BJ (cell line): ENCODE measurements at regions not wholly inside any gene's neighbourhood (a gene's known extent, or its start where the extent isn't known, plus 50 kb on each side); places are given as distances from the start of the nearest gene placed in this dataset.

ENCODE experiments used
- CTCF ChIA-PET: fragments of 350-600 bp; formaldehyde crosslinking; extraction: SDS; loops from one replicate; lab custom pipeline; 2021; ENCODE audit warnings: antibody characterized with exemption, inconsistent platforms; lab: Yijun Ruan, JAX
- POLR2A ChIA-PET: fragments of 300-600 bp; sonication (Branson Sonifier 250); formaldehyde crosslinking; extraction: SDS; loops from one replicate; lab custom pipeline; 2021; ENCODE audit warnings: antibody characterized with exemption; lab: Charles Lee
- DNase-seq: peaks from one replicate; pipeline ENCODE4 v3.0.0-alpha.2; 2011; ENCODE audit warnings: low read depth
- H3K27me3 ChIP-seq: 2 replicates; pipeline ENCODE4 v1.6.0; 2011; ENCODE audit warnings: low read length; ENCODE audit not compliant: control insufficient read depth, insufficient read depth
- H3K36me3 ChIP-seq: 2 replicates; pipeline ENCODE4 v1.5.1; 2011; ENCODE audit warnings: low read length; ENCODE audit not compliant: control insufficient read depth, insufficient read depth
- H3K4me3 ChIP-seq: 2 replicates; pipeline ENCODE4 v1.5.1; 2011; ENCODE audit warnings: low read depth, mild to moderate bottlenecking, control low read depth, low read length
- TF ChIP-seq, protein P1 (sequence below): IDR thresholded peaks from 2 replicates; pipeline ENCODE4 v1.5.1; 2011; ENCODE audit warnings: low read depth, mild to moderate bottlenecking, control low read depth, inconsistent platforms, low read length, moderate library complexity; ENCODE audit not compliant: insufficient read depth

DNA sequence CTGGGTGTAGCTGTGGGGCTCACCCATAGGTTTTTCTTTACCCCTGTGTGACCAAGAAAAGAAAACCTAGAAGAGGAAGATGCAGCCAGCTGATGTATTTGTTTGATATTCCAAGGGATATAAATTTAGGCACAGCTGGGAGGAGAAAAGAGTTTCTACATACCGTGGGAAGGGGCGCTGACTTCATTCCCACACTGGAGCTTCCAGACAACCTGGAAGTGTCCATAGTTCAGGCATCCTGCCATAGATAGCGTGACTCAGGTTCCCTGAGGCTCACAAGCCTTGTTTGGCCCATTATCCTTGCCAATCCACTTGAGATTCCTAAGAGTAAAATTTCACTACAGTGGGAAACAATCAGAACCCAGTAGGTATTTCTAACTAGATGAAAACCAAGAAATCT is 371.7 kb upstream of the NRP1 start:
- Histone ChIP-seq H3K27me3 (no peaks in the 10 kb centered on the region), H3K36me3 (no peaks in the 10 kb centered on the region), H3K4me3 (no peak overlapping the region)
- TF ChIP-seq, protein P1, sequence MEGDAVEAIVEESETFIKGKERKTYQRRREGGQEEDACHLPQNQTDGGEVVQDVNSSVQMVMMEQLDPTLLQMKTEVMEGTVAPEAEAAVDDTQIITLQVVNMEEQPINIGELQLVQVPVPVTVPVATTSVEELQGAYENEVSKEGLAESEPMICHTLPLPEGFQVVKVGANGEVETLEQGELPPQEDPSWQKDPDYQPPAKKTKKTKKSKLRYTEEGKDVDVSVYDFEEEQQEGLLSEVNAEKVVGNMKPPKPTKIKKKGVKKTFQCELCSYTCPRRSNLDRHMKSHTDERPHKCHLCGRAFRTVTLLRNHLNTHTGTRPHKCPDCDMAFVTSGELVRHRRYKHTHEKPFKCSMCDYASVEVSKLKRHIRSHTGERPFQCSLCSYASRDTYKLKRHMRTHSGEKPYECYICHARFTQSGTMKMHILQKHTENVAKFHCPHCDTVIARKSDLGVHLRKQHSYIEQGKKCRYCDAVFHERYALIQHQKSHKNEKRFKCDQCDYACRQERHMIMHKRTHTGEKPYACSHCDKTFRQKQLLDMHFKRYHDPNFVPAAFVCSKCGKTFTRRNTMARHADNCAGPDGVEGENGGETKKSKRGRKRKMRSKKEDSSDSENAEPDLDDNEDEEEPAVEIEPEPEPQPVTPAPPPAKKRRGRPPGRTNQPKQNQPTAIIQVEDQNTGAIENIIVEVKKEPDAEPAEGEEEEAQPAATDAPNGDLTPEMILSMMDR, result no peak
- ChIA-PET POLR2A (no interaction called here), CTCF (no interaction called here)
- DNase-seq, result peak; percentile 80

DNA sequence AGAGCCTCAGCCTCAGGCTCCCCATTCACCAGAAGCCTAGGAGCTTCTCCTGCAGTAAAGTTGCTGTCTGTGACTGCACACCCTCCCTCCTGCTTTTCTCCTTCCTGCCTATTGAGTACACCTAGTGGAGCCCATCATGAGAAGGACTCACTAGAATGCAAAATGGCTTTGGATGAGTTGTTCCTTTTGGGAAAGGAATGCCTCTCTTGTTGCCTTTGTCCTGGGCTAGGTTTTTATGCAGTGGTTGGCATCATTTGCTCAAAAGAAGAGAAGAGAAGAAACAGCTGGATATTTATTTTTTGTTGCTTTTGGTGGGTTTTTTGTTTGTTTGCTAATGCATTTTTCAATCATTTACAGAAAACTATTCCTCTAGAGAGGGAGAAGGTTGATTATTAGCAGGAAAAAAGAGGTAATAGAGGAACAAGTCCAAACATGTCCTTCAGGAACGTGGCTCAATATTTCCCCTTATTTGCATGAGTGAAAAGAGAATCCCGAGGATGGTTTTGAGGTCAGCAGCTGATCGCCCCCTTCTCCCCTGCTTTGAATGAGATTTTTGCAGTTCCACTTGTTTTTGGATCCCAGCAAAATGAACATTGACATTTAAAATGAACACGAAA is 369.9 kb upstream of the NRP1 start:
- H3K27me3 ChIP-seq, result no peaks in the 10 kb centered on the region
- CTCF ChIA-PET, result interaction anchor here (1.4 kb wide), 1 partner anchor 373 kb away, joined by 4 read pairs; no protein-coding TSS in a partner anchor
- no peak for DNase-seq
- H3K4me3 ChIP-seq, result no peak overlapping the region
- TF ChIP-seq, protein P1, result no peak
- POLR2A ChIA-PET, result no interaction called here
- H3K36me3 ChIP-seq, result no peaks in the 10 kb centered on the region

DNA sequence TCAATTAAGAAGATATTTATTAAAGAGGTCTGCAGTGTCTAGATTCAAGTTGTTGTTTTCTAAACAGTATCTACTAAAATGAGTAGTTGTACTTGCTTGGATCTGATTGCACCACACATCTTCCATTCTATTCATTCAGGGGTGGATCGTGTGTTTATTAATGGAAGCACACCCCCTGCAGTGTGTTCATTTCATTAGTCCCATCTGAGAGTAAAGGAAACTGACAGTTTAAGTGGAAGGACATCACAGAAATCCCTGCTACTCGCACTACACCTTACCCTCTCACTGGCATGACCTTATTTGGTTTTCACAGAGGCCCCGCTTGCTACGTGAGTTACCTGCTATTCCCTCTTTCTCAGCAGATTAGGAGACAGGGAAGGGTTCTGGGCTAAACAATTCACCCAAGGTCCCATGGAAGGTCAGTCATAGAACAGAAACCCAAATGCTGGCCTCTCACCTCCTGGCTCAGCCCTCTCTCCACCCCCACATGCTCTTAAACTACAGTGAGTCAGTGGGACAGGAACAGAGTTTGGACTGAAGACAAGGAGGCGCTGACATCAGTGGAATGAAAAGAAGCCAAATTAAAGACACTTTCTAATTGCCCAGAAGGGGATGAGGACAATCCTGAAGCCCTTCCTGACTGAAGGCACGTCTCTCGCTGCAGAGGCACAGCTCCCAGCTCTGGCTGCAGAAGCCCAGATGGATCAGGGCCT is 369.2 kb upstream of the NRP1 start:
- TF ChIP-seq, protein P1, result no peak
- H3K27me3 ChIP-seq, result no peaks in the 10 kb centered on the region
- ChIA-PET POLR2A (interaction anchor here (0.5 kb wide), 1 partner anchor 1004 kb away, joined by 3 read pairs; no protein-coding TSS in a partner anchor), CTCF (no interaction called here)
- H3K36me3 ChIP-seq, result no peaks in the 10 kb centered on the region
- DNase-seq, result peak; percentile 70
- no peak overlapping the region for H3K4me3 ChIP-seq

DNA sequence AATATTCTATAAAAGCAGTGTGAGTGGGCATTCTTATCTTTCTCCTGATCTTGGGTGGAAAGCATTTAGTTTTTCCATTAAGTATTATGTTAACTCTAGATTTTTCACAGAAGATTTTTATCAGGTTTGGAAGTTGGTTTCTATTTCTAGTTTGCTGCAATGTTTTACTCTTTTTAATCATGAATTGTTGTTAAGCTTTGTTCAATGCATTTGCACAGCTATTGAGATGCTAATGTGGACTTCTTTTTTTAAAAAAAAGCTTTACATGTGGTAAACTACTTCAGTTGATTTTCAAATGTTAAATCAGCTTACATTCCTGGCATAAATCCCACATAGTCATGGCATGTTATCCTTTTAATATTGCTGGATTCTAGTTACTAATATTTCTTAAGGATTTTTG is 363.6 kb upstream of the NRP1 start:
- no peak for DNase-seq
- ChIA-PET POLR2A (no interaction called here), CTCF (interaction anchor here (1.2 kb wide), 1 partner anchor 39 kb away, joined by 4 read pairs; no protein-coding TSS in a partner anchor)
- TF ChIP-seq, protein P1, result no peak
- Histone ChIP-seq H3K27me3 (no peaks in the 10 kb centered on the region), H3K4me3 (no peak overlapping the region), H3K36me3 (no peaks in the 10 kb centered on the region)

DNA sequence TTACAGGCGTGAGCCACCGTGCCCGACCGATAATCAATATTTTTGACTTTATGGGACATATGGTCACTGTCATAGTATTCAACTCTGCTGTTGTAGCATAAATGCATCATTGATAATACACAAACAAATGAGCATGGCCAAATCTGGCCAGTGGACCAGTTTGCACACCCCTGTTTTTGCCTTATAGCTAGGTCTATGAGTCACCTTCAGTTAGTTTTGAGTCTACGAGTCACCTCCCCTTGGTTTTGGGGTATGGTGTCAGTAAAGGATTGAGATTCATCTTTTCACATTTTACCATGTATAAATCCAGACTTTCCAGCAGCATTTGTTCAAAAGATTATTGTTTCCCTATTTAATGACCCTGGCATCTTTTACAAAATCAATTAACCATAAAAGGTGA is 362.5 kb upstream of the NRP1 start:
- H3K4me3 ChIP-seq, result no peak overlapping the region
- ChIA-PET POLR2A (interaction anchor here (0.6 kb wide), 1 partner anchor 91 kb away, joined by 3 read pairs; no protein-coding TSS in a partner anchor), CTCF (interaction anchor here (1.2 kb wide), 1 partner anchor 40 kb away, joined by 4 read pairs; no protein-coding TSS in a partner anchor)
- TF ChIP-seq, protein P1, result no peak
- no peak for DNase-seq
- H3K27me3 ChIP-seq, result no peaks in the 10 kb centered on the region
- H3K36me3 ChIP-seq, result no peaks in the 10 kb centered on the region
